ENCODE measurements at regions not wholly inside any gene's neighbourhood (a gene's known extent, or its start where the extent isn't known, plus 50 kb on each side); places are given as distances from the start of the nearest gene placed in this dataset.

GRCh38 chr7:25035274-25035673, 55.3 kb upstream of the OSBPL3 start:
- TF ChIP-seq GATA3 (IDR thresholded peaks at IDR 0.05; ENCODE audit: low read depth, low read length) (no peak), GATA2 (IDR thresholded peaks at IDR 0.05; ENCODE audit: low read depth, low read length) (no peak)

GRCh38 chr7:25034136-25034535, 54.2 kb upstream of the OSBPL3 start:
- TF ChIP-seq GATA2 (IDR thresholded peaks at IDR 0.05; ENCODE audit: low read depth, low read length) (no peak), GATA3 (IDR thresholded peaks at IDR 0.05; ENCODE audit: low read depth, low read length) (no peak)

- TF ChIP-seq GATA3 (IDR thresholded peaks at IDR 0.05; ENCODE audit: low read depth, low read length) (no peak), GATA2 (IDR thresholded peaks at IDR 0.05; ENCODE audit: low read depth, low read length) (no peak)
Observed at GRCh38 chr7:25032774-25033743, 53.1 kb upstream of the OSBPL3 start.

GRCh38 chr7:25031432-25031831, 51.5 kb upstream of the OSBPL3 start:
- TF ChIP-seq GATA2 (IDR thresholded peaks at IDR 0.05; ENCODE audit: low read depth, low read length) (no peak), GATA3 (IDR thresholded peaks at IDR 0.05; ENCODE audit: low read depth, low read length) (no peak)

- TF ChIP-seq GATA3 (IDR thresholded peaks at IDR 0.05; ENCODE audit: low read depth, low read length): no peak
- no peak for TF ChIP-seq GATA2 (IDR thresholded peaks at IDR 0.05; ENCODE audit: low read depth, low read length)
Observed at GRCh38 chr7:25031007-25031406, 51.0 kb upstream of the OSBPL3 start.

Data from SH-SY5Y (cell line).